ENCODE measurements at regions not wholly inside any gene's neighbourhood (a gene's known extent, or its start where the extent isn't known, plus 50 kb on each side); places are given as distances from the start of the nearest gene placed in this dataset.

DNA sequence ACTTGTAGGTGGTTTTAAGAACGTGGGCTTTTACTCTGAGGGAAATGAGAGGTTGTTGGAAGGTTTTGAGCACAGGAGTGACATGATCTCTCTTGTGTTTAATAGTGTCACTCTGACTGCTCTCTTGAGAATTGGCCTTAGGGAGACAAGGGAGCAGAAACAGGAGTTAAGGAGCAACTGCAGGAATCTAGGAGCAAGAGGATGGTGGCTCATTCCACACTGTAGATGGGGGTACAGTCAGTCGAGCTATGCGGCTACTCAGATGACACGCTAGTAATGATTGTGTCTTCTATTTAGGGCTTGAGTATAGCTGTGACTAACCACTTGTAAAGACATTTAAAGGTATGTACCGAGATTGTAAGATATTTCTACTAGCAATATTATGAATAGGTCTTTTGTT, 87.4 kb downstream of the RPRM start:
- TF ChIP-seq, protein P1, sequence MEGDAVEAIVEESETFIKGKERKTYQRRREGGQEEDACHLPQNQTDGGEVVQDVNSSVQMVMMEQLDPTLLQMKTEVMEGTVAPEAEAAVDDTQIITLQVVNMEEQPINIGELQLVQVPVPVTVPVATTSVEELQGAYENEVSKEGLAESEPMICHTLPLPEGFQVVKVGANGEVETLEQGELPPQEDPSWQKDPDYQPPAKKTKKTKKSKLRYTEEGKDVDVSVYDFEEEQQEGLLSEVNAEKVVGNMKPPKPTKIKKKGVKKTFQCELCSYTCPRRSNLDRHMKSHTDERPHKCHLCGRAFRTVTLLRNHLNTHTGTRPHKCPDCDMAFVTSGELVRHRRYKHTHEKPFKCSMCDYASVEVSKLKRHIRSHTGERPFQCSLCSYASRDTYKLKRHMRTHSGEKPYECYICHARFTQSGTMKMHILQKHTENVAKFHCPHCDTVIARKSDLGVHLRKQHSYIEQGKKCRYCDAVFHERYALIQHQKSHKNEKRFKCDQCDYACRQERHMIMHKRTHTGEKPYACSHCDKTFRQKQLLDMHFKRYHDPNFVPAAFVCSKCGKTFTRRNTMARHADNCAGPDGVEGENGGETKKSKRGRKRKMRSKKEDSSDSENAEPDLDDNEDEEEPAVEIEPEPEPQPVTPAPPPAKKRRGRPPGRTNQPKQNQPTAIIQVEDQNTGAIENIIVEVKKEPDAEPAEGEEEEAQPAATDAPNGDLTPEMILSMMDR (IDR thresholded peaks at IDR 0.05): no peak
- Histone ChIP-seq H3K27ac (no peak overlapping the region), H3K4me3 (ENCODE audit: low read depth in 1 of 2, low read length in 1 of 2) (no peak overlapping the region), H3K4me1 (ENCODE audit: control insufficient read depth in 1 of 2, insufficient read depth in 1 of 2, low read depth in 1 of 2, low read length in 1 of 2) (no peaks in the 10 kb centered on the region), H3K9me3 (no peaks in the 10 kb centered on the region), H3K27me3 (no peaks in the 10 kb centered on the region), H3K36me3 (no peaks in the 10 kb centered on the region)

- H3K27me3 ChIP-seq: no peaks in the 10 kb centered on the region
- TF ChIP-seq, protein P1 (IDR thresholded peaks at IDR 0.05): no peak
- no peak overlapping the region for H3K27ac ChIP-seq
- H3K4me1 ChIP-seq (ENCODE audit: control insufficient read depth in 1 of 2, insufficient read depth in 1 of 2, low read depth in 1 of 2, low read length in 1 of 2): no peaks in the 10 kb centered on the region
- H3K4me3 ChIP-seq (ENCODE audit: low read depth in 1 of 2, low read length in 1 of 2): no peak overlapping the region
- no peaks in the 10 kb centered on the region for H3K9me3 ChIP-seq
- H3K36me3 ChIP-seq: no peaks in the 10 kb centered on the region
These were observed 90.3 kb downstream of the RPRM start for GRCh38 chr2:153388246-153388645.

- Histone ChIP-seq H3K27me3 (no peaks in the 10 kb centered on the region), H3K9me3 (no peaks in the 10 kb centered on the region), H3K4me3 (ENCODE audit: low read depth in 1 of 2, low read length in 1 of 2) (no peak overlapping the region), H3K4me1 (ENCODE audit: control insufficient read depth in 1 of 2, insufficient read depth in 1 of 2, low read depth in 1 of 2, low read length in 1 of 2) (no peaks in the 10 kb centered on the region), H3K27ac (no peak overlapping the region), H3K36me3 (no peaks in the 10 kb centered on the region)
- TF ChIP-seq, protein P1 (IDR thresholded peaks at IDR 0.05): no peak
These were observed 91.4 kb downstream of the RPRM start for GRCh38 chr2:153387203-153387602.

DNA sequence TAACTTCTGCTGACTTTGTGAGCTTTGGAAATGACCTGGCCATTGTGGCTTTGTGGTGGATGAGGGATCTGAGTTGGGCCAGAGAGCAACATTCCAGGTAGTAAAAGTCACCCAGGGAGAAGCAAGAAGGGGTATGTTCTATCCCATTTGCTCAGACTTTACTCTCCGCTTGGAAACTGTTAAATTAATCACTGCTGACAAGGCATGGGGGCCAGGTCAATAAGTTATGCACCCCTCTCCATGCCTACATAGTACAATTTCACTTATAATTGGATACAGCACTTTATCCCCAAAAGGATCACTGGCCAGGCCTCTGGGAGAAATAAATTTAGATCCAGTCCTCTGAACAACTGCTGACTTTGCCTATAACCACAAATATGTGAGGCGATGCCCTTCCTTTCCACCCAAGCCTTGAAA, 92.1 kb downstream of the RPRM start:
- H3K27ac ChIP-seq: no peak overlapping the region
- H3K36me3 ChIP-seq: no peaks in the 10 kb centered on the region
- no peak overlapping the region for H3K4me3 ChIP-seq (ENCODE audit: low read depth in 1 of 2, low read length in 1 of 2)
- TF ChIP-seq, protein P1 (IDR thresholded peaks at IDR 0.05): no peak
- no peaks in the 10 kb centered on the region for H3K9me3 ChIP-seq
- no peaks in the 10 kb centered on the region for H3K4me1 ChIP-seq (ENCODE audit: control insufficient read depth in 1 of 2, insufficient read depth in 1 of 2, low read depth in 1 of 2, low read length in 1 of 2)
- H3K27me3 ChIP-seq: no peaks in the 10 kb centered on the region

DNA sequence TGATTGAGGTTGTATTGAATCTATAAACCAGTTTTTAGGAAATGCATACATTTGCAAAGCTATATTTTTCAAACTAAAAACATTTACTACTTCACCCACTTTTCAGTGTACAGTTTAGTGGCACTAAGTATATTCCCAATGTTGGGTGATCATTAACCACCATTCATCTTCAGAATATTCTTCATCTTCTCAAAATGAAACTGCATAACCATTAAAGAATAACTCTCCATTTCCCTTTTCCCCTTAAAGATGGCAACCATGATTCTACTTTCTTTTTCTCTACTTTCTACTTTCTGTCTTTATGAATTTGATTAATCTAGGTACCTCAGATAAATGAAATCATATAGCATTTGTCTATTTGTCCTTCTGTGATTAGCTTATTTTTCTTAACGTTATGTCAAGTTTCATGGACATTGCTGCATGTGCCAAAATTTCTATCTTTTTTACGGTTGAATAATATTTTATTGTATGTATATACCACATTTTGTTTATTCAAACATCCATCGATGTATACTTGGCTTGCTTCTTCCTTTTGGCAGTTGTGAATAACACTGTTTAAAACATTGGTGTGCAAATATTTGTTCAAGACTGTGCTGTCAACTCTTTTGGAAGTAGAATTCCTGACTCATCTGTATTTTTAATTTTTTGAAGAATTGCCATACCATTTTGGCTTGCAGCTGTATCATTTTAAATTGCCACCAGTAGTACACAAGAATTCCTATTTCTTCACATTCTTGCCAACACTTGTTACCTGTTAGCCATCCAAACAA, 104.9 kb downstream of the RPRM start:
- Histone ChIP-seq H3K27me3 (no peaks in the 10 kb centered on the region), H3K9me3 (no peaks in the 10 kb centered on the region), H3K27ac (no peak overlapping the region), H3K36me3 (no peaks in the 10 kb centered on the region), H3K4me1 (ENCODE audit: control insufficient read depth in 1 of 2, insufficient read depth in 1 of 2, low read depth in 1 of 2, low read length in 1 of 2) (no peaks in the 10 kb centered on the region), H3K4me3 (ENCODE audit: low read depth in 1 of 2, low read length in 1 of 2) (no peak overlapping the region)
- TF ChIP-seq, protein P1 (IDR thresholded peaks at IDR 0.05): no peak

Measured in neutrophil (primary cell).